OCI-LY7 (cell line): ENCODE measurements at regions not wholly inside any gene's neighbourhood (a gene's known extent, or its start where the extent isn't known, plus 50 kb on each side); places are given as distances from the start of the nearest gene placed in this dataset.

ENCODE experiments used
- EZH2phosphoT487 ChIP-seq: fragments of 200-600 bp; sonication (generic); IDR thresholded peaks from 2 replicates; pipeline ENCODE4 v1.6.1; 2018; ENCODE audit warnings: low read depth, borderline replicate concordance, mild to moderate bottlenecking, mixed run types, antibody characterized with exemption, low read length, moderate library complexity, mixed read lengths
- TF ChIP-seq, protein P1 (sequence below): fragments of 200-600 bp; sonication (generic); conservative IDR thresholded peaks from 2 replicates; pipeline ENCODE4 v1.5.1; 2014; ENCODE audit warnings: mild to moderate bottlenecking, antibody characterized with exemption, low read length, moderate library complexity, mixed read lengths

DNA sequence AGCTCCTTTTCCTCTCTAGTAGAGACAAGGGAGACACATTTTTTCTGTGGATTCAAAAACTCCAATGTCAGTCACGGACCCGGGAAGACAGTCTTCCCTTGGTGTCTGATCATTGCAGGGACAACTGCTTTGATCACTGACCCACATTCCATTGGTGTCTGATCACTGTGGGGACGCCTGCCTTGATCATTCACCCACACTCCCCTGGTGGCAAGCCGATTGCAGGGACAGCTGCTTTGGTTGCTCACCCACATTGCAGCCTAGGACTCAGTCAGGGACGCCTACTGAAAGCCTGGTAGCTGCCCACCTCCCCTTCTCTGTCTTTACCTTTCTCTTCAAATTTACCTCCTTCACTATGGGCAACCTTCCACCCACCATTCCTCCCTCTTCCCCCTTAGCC lies 206.6 kb upstream of the DUSP10 start:
- TF ChIP-seq, protein P1, sequence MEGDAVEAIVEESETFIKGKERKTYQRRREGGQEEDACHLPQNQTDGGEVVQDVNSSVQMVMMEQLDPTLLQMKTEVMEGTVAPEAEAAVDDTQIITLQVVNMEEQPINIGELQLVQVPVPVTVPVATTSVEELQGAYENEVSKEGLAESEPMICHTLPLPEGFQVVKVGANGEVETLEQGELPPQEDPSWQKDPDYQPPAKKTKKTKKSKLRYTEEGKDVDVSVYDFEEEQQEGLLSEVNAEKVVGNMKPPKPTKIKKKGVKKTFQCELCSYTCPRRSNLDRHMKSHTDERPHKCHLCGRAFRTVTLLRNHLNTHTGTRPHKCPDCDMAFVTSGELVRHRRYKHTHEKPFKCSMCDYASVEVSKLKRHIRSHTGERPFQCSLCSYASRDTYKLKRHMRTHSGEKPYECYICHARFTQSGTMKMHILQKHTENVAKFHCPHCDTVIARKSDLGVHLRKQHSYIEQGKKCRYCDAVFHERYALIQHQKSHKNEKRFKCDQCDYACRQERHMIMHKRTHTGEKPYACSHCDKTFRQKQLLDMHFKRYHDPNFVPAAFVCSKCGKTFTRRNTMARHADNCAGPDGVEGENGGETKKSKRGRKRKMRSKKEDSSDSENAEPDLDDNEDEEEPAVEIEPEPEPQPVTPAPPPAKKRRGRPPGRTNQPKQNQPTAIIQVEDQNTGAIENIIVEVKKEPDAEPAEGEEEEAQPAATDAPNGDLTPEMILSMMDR = no peak
- TF ChIP-seq EZH2phosphoT487 = no peak
